ENCODE measurements at regions not wholly inside any gene's neighbourhood (a gene's known extent, or its start where the extent isn't known, plus 50 kb on each side); places are given as distances from the start of the nearest gene placed in this dataset.
"Not testable (repeated sequence)": the region's sequence is repeated elsewhere in the genome, so short reads cannot be mapped to it uniquely, and the experiment has no call there.

- DNase-seq (ENCODE audit: extremely low read depth in 1 of 11, low read depth in 9 of 11, low spot score in 4 of 11): peak in 10 of 11 donors; percentile 42 to 83 (median 52)
These were observed 63.0 kb downstream of the HOXA1 start for GRCh38 chr7:27032839-27033238.

DNA sequence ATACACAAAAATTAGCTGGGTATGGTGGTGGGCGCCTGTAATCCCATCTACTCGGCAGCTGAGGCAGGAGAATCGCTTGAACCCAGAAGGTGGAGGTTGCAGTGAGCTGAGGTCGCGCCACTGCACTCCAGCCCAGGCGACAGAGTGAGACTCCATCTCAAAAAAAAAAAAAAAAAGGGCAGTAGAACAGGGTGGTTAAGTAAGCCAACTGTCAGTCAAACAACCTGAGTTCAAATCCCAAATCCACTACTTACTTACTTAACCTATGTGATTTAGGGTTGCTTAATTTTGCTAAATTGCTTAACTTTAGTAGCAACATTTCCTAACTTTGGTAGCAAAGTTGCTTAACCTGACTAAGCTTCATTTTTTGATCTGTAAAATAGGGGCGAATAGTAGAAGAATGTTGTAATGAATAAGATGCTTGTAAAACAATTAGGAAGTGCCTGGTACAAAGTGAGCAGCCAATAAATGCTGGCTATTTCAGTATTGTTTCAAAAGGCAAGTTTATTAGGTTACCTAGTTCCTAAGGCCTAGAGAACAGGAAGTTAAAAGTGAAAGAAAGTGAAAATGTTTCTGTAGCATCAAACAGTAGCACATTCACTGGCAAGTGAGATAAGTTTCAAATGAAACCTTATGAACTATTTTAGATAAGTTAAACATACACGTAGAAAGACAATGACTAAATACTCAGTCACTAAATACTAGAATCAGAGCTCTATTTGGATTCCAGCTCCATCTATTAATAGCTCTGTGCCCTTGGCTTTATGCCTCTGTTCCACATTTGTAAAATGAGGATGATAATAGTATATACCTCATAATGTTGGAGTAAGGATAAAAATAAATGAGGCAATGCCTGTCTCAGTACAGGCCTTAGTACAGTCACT, 64.3 kb downstream of the HOXA1 start:
- no peak for DNase-seq (ENCODE audit: extremely low read depth in 1 of 11, low read depth in 9 of 11, low spot score in 4 of 11)

- DNase-seq (ENCODE audit: extremely low read depth in 1 of 11, low read depth in 9 of 11, low spot score in 4 of 11): no peak
These were observed 65.3 kb downstream of the HOXA1 start for GRCh38 chr7:27030393-27031050.

DNA sequence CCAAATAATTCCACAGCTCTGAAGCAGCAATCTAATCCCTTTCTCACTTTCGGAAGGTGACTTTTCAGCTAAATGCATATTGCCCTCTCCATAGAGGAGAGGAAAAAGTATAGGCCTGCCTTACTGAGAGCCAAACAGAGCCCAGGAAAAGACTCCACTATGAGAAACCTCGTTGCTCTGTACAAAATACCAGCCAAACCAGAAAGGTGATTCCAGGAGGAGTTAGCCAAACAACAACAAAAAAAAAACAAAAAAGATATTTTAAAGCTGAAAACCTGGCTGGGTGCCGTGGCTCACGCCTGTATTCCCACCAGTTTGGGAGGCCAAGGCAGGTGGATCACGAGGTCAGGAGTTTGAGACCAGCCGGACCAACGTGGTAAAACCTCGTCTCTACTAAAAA, 70.5 kb downstream of the HOXA1 start:
- DNase-seq (ENCODE audit: extremely low read depth in 1 of 11, low read depth in 9 of 11, low spot score in 4 of 11): no peak

DNA sequence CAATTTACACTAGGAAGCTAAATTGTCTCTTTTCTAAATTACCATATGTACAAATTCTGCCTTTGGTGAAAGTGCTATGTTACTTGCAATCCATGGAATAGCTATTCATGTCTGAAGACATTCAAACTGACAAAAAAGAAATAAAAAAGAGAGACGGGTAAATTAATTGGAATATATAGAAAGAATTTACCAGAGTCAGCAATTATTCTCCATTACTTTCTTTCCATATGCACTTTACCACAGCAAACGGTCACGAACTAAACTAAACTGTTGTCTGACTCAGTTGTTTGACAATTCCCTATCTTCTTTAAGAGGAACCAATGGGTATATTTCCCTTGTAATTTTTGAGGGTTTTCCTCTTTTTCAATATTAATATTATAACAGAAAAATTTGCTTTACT, 85.7 kb downstream of the HOXA1 start:
- no peak for DNase-seq (ENCODE audit: extremely low read depth in 1 of 11, low read depth in 9 of 11, low spot score in 4 of 11)

DNA sequence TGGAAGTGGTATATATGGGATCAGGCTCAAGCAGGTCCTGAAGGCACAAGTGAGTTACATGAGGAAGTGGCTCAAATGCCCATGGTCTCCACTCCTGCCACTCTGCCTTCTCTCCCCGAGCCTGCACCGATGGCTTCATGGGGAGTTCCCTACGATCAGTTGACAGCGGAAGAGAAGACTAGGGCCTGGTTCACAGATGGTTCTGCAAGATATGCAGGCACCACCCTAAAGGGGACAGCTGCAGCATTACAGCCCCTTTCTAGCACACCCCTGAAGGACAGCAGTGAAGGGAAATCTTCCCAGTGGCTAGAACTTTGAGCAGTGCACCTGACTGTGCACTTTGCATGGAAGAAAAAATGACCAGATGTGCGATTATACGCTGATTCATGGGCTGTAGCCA, 95.3 kb downstream of the HOXA1 start:
- DNase-seq (ENCODE audit: extremely low read depth in 1 of 11, low read depth in 9 of 11, low spot score in 4 of 11): no peak

GRCh38 chr7:26998284-26998683, 97.5 kb downstream of the HOXA1 start:
- not testable (repeated sequence) for DNase-seq (ENCODE audit: extremely low read depth in 1 of 11, low read depth in 9 of 11, low spot score in 4 of 11)

DNA sequence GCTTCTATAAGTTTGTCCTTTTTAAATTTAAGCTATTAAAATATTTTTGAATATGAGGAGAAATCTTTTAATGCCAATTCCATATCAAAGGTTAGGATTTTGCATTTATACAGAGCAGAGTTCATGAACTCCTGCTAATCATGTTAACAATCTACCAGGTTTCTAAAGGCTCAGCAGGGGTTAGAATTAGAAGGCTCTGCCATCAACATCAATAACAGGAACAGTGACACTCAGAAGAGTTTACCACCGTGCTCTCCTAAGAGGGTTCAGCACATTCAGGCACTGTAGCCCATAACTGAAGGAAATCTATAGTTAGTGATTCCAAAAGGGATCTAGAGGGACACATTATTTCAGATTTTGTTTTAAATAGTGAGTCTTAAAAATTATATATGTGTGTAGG, 100.1 kb downstream of the HOXA1 start:
- no peak for DNase-seq (ENCODE audit: extremely low read depth in 1 of 11, low read depth in 9 of 11, low spot score in 4 of 11)

DNA sequence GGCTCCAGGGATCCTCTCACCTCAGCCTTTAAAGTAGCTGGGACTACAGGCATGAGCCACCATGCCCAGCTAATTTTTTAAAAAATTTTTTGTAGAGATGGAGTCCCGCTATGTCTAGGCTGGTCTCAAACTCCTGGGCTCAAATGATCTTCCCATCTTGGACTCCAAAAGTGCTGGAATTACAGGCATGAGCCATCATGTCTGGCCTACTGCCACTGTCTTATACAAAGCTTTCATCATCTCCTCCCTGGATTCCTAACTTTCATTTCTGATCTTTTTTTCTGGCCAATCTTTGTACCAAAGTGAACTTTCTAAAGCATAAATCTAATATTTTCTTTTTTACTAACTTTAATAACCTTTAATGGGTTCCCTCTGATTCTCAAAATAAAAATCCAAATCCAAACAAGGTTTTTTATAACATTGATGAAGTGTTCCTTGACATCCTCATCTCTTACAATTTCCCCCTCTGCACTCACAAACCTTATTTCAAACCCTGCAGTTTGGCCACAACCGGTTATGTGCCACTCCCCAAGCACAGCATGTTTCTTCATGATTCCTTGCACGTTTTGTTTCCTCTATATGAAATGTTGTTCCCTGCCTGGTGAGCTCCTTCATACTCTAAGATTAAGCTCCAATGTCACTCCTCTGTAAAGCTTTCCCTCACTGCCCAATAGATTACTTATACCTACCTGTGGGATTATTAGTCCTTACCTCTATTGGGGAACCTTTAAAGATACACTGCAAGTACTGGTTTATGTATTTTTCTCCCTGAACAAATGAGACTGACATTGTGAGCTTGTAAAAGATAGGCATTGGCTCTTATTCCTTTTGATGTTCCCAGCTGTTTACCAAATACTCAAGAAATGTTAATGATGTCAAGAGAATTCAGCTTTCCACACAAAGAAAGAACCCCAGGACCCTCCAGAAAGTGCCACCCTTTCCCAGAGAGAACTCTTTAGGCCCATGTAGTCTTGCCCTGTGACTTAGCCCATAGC, 101.7 kb downstream of the HOXA1 start:
- no peak for DNase-seq (ENCODE audit: extremely low read depth in 1 of 11, low read depth in 9 of 11, low spot score in 4 of 11)

DNA sequence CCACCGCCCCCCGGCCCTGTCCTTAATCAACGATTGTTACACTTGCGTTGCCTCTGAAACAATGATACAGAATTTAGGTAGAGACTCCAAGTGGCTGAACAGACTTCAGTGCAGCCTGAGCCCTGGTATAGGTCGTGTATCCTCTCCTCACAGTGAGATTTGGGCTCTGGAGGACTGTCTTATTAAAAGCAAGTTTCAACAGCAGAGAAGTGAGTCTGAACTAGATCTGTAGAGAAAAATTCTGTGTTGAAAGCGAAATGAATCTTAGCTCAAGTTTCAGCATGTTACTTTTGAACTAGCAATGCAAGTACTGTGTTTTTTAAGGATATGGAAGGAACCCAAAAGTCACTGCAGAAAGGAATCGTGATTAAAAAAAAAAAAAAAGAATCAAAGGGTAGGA, 103.1 kb downstream of the HOXA1 start:
- DNase-seq (ENCODE audit: extremely low read depth in 1 of 11, low read depth in 9 of 11, low spot score in 4 of 11): no peak

DNA sequence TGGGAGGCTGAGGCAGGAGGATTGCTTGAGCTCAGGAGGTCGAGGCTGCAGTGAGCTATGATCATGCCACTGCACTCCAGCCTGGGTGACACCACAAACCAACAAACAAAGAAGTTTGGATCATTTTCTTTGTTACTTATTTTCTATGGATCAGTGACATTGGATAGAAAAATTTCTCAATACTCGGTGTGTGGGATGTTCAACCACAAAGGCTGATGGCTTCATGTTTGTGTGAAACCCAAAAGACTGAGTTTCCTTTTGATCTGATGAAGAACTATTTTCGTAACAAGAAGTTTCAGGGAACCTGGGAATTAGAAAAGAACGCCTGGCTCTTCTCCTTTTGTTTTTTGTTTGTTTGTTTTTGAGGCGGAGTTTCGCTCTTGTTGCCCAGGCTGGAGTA, 104.0 kb downstream of the HOXA1 start:
- no peak for DNase-seq (ENCODE audit: extremely low read depth in 1 of 11, low read depth in 9 of 11, low spot score in 4 of 11)

GRCh38 chr7:26989897-26990670, 105.7 kb downstream of the HOXA1 start:
- peak in 1 of 11 donors; percentile 5 for DNase-seq (ENCODE audit: extremely low read depth in 1 of 11, low read depth in 9 of 11, low spot score in 4 of 11)

DNA sequence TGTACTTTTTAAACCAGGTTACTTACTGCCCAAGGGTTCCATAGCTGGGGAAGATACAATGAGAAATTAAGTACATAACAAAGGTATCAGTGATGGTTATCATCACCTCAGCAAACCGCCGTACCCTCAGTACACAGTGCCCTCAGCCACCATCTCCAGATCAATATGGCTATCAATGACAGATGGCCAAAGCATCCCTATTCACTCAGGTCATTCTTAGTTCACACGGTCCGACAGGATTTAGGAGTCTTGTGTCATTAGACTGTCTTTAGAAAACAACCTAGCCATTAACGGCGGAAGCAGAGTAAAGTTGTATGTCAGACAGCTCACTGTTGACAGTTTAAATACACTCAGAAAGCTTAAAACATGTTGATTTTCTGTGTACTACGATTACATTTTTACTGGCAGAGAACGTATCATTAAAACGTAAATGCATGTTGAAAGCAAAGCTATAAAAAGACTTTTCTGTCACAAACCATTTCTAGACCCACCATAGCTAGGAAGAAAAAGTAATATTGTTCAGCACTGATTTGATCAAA, 106.9 kb downstream of the HOXA1 start:
- DNase-seq (ENCODE audit: extremely low read depth in 1 of 11, low read depth in 9 of 11, low spot score in 4 of 11): peak in 1 of 11 donors; percentile 4

- no peak for DNase-seq (ENCODE audit: extremely low read depth in 1 of 11, low read depth in 9 of 11, low spot score in 4 of 11)
These were observed 108.5 kb downstream of the HOXA1 start for GRCh38 chr7:26987338-26987737.

DNA sequence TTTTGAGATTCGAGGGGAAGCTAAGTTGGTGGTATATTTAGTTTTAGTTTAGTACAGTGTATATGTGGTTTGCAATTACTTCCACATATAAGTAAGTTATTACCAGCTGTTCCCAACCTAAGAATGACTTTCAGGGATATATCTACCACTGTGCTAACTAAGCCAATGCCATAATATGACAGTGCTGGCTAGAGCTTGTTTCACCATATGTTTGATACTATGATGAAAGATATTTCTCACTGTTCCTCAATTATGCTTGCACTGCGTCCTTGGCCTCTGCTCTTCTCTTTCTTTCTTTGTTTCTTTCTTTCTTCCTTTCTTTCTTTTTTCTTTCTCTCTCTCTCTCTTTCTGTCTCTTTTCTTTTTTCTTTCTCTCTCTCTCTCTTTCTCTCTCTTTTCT, 113.8 kb upstream of the SKAP2 start:
- DNase-seq (ENCODE audit: extremely low read depth in 1 of 11, low read depth in 9 of 11, low spot score in 4 of 11): no peak

GRCh38 chr7:26976840-26977239, 112.5 kb upstream of the SKAP2 start:
- DNase-seq (ENCODE audit: extremely low read depth in 1 of 11, low read depth in 9 of 11, low spot score in 4 of 11): no peak

DNA sequence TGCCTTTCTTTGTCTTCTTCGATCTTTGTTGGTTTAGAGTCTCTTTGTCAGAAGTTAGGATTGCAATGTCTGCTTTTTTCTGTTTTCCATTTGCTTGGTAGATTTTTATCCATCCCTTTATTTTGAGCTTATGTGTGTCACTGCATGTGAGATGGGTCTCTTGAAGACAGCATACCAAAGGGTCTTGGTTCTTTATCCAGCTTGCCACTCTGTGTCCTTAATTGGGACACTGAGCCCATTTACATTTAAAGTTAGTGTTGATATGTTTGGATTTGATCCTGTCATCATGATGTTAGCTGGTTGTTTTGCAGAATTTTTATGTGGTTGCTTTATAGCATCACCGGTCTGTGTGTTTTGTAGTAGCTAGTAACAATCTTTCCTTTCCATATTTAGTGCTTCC, 107.5 kb upstream of the SKAP2 start:
- not testable (repeated sequence) for DNase-seq (ENCODE audit: extremely low read depth in 1 of 11, low read depth in 9 of 11, low spot score in 4 of 11)

DNA sequence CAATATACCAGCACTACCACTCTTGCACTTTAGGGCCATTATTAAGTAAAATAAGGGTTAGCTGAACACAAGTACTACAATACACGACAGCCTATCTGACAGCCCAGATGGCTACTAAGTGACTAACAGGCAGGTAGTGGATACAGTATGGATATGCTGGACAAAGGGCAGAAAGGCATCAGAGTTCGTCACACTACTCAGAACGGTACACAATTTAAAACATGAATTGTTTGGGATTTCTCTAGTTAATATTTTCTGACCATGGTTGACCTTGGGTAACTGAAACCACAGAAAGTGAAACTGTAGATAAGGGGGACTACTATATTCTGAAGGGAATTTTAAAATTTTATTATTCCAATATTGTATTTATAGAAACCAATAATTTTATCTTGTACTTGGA, 101.3 kb upstream of the SKAP2 start:
- no peak for DNase-seq (ENCODE audit: extremely low read depth in 1 of 11, low read depth in 9 of 11, low spot score in 4 of 11)

All from renal cortex interstitium (tissue), 11 donors.